Skeletal muscle satellite cell (primary cell): ENCODE measurements at regions not wholly inside any gene's neighbourhood (a gene's known extent, or its start where the extent isn't known, plus 50 kb on each side); places are given as distances from the start of the nearest gene placed in this dataset. TPM values are rescaled to one million over a fixed set of nuclear protein-coding genes. Genes with fewer than 3 reads are reported as not detected.
"Not testable (repeated sequence)": the region's sequence is repeated elsewhere in the genome, so short reads cannot be mapped to it uniquely, and the experiment has no call there.

Experiments used
- H3K27me3 ChIP-seq: 2 replicates; pipeline ENCODE4 v1.7.0; 2013; ENCODE audit warnings: low read length; ENCODE audit not compliant: control insufficient read depth, insufficient read depth
- H3K36me3 ChIP-seq: 2 replicates; pipeline ENCODE4 v1.7.0; 2013; ENCODE audit warnings: mild to moderate bottlenecking, control low read depth, low read length; ENCODE audit not compliant: insufficient read depth
- H3K4me1 ChIP-seq: 2 replicates; pipeline ENCODE4 v1.7.0; 2013; ENCODE audit warnings: low read length; ENCODE audit not compliant: control insufficient read depth, insufficient read depth
- H3K4me2 ChIP-seq: 2 replicates; pipeline ENCODE4 v1.7.0; 2013; ENCODE audit warnings: mild to moderate bottlenecking, low read length
- H3K4me3 ChIP-seq: 2 replicates; pipeline ENCODE4 v1.7.0; 2013; ENCODE audit warnings: low read length
- H3K9ac ChIP-seq: 2 replicates; pipeline ENCODE4 v1.7.0; 2013; ENCODE audit warnings: mild to moderate bottlenecking, low read depth, low read length, moderate library complexity
- H3K9me3 ChIP-seq: replicated peaks from 2 replicates; pipeline ENCODE4 v1.7.0; 2013; ENCODE audit warnings: mild to moderate bottlenecking, control low read depth, low read length
- small RNA-seq: library from RNA; depleted of rRNA; stranded (forward); fragments of <200 nt; gene quantifications from one replicate; pipeline ENCODE3, GENCODE V24; 2012

- Histone ChIP-seq H3K9ac (no peak overlapping the region), H3K4me1 (peaks cover 6% of the 10 kb centered on the region), H3K36me3 (no peaks in the 10 kb centered on the region), H3K9me3 (no peaks in the 10 kb centered on the region), H3K27me3 (peaks cover 52% of the 10 kb centered on the region), H3K4me3 (no peak overlapping the region), H3K4me2 (no peak overlapping the region)
Observed at GRCh38 chr2:64934530-64934929, 54.7 kb upstream of the SLC1A4 start.

GRCh38 chr2:64936809-64937208, 52.4 kb upstream of the SLC1A4 start:
- Histone ChIP-seq H3K4me1 (peaks cover 6% of the 10 kb centered on the region), H3K36me3 (no peaks in the 10 kb centered on the region), H3K27me3 (peaks cover 41% of the 10 kb centered on the region), H3K4me2 (no peak overlapping the region), H3K9ac (no peak overlapping the region), H3K9me3 (no peaks in the 10 kb centered on the region), H3K4me3 (no peak overlapping the region)

GRCh38 chr2:64937314-64937686, 51.9 kb upstream of the SLC1A4 start:
- H3K4me2 ChIP-seq, H3K36me3 ChIP-seq, H3K9ac ChIP-seq, H3K9me3 ChIP-seq, H3K4me3 ChIP-seq, H3K4me1 ChIP-seq: not testable (repeated sequence)
- H3K27me3 ChIP-seq, result peaks cover 37% of the 10 kb centered on the region

- H3K27me3 ChIP-seq, result peaks cover 32% of the 10 kb centered on the region
- H3K9ac ChIP-seq, result peak overlapping the region; percentile 47
- H3K4me2 ChIP-seq, result peak overlapping the region; percentile 91
- no peaks in the 10 kb centered on the region for H3K36me3 ChIP-seq
- peaks cover 6% of the 10 kb centered on the region for H3K4me1 ChIP-seq
- peak overlapping the region; percentile 65 for H3K4me3 ChIP-seq
- H3K9me3 ChIP-seq, result no peaks in the 10 kb centered on the region
Observed at GRCh38 chr2:64937687-64938491, 51.3 kb upstream of the SLC1A4 start.

GRCh38 chr2:64938607-64939285, 50.5 kb upstream of the SLC1A4 start:
- Histone ChIP-seq H3K9me3 (no peaks in the 10 kb centered on the region), H3K9ac (no peak overlapping the region), H3K27me3 (peaks cover 28% of the 10 kb centered on the region), H3K4me3 (no peak overlapping the region), H3K4me1 (peaks cover 10% of the 10 kb centered on the region), H3K36me3 (no peaks in the 10 kb centered on the region), H3K4me2 (no peak overlapping the region)

GRCh38 chr2:64939332-64939917, 49.8 kb upstream of the SLC1A4 start:
- Histone ChIP-seq H3K9ac (no peak overlapping the region), H3K27me3 (peaks cover 22% of the 10 kb centered on the region), H3K4me1 (peaks cover 17% of the 10 kb centered on the region), H3K4me2 (no peak overlapping the region), H3K4me3 (no peak overlapping the region), H3K36me3 (no peaks in the 10 kb centered on the region), H3K9me3 (no peaks in the 10 kb centered on the region)

Small RNA genes in the stretch of these regions (small RNA-seq; reads per million reads assigned to genes)
- gene RF00019 (not detected), gene RN7SL211P (not detected), gene RN7SL341P (not detected)
